GM23248 (cell line): ENCODE measurements at regions not wholly inside any gene's neighbourhood (a gene's known extent, or its start where the extent isn't known, plus 50 kb on each side); places are given as distances from the start of the nearest gene placed in this dataset.

Experiments
- DNase-seq: peaks from one replicate; pipeline ENCODE4 v3.0.0-alpha.2; 2015
- H2AFZ ChIP-seq: fragments of 200-600 bp; sonication (generic); 2 replicates; pipeline ENCODE4 v1.6.1; 2016; ENCODE audit warnings: antibody characterized with exemption
- H3F3A ChIP-seq: fragments of 200-600 bp; sonication (generic); 2 replicates; pipeline ENCODE4 v1.6.1; 2016; ENCODE audit warnings: mild to moderate bottlenecking, antibody characterized with exemption, mixed run types; ENCODE audit not compliant: insufficient read depth
- H3K27ac ChIP-seq: fragments of 200-600 bp; sonication (generic); 2 replicates; pipeline ENCODE4 v1.5.1; 2016; ENCODE audit warnings: mild to moderate bottlenecking
- H3K27me3 ChIP-seq: fragments of 200-600 bp; sonication (generic); replicated peaks from 2 replicates; pipeline ENCODE4 v1.6.1; 2016; ENCODE audit warnings: mild to moderate bottlenecking; ENCODE audit not compliant: insufficient read depth
- H3K36me3 ChIP-seq: fragments of 200-600 bp; sonication (generic); 2 replicates; pipeline ENCODE4 v1.6.1; 2016; ENCODE audit warnings: low read depth, mild to moderate bottlenecking
- H3K4me1 ChIP-seq: fragments of 200-600 bp; sonication (generic); 2 replicates; pipeline ENCODE4 v1.6.1; 2016; ENCODE audit warnings: mild to moderate bottlenecking; ENCODE audit not compliant: insufficient read depth
- H3K4me2 ChIP-seq: fragments of 200-600 bp; sonication (generic); one replicate; pipeline ENCODE4 v1.6.1; 2016; ENCODE audit warnings: mild to moderate bottlenecking; ENCODE audit not compliant: unreplicated experiment
- H3K4me3 ChIP-seq: fragments of 200-600 bp; sonication (generic); 2 replicates; pipeline ENCODE4 v1.5.1; 2016; ENCODE audit warnings: mild to moderate bottlenecking
- H3K79me2 ChIP-seq: fragments of 200-600 bp; sonication (generic); 2 replicates; pipeline ENCODE4 v1.6.1; 2016; ENCODE audit warnings: mild to moderate bottlenecking; ENCODE audit not compliant: insufficient read depth
- H3K9ac ChIP-seq: fragments of 200-600 bp; sonication (generic); 2 replicates; pipeline ENCODE4 v1.6.1; 2016; ENCODE audit warnings: mild to moderate bottlenecking
- H3K9me2 ChIP-seq: fragments of 200-600 bp; sonication (generic); 2 replicates; pipeline ENCODE4 v1.6.1; 2016; ENCODE audit warnings: mixed run types, mild to moderate bottlenecking, moderate library complexity; ENCODE audit not compliant: insufficient read depth
- H3K9me3 ChIP-seq: fragments of 200-600 bp; sonication (generic); one replicate; pipeline ENCODE4 v1.6.1; 2017; ENCODE audit warnings: low read depth
- H4K20me1 ChIP-seq: fragments of 200-600 bp; sonication (generic); 2 replicates; pipeline ENCODE4 v1.6.0; 2016; ENCODE audit not compliant: insufficient read depth
- EZH2 ChIP-seq: fragments of 200-600 bp; sonication (generic); IDR thresholded peaks from 2 replicates; pipeline ENCODE4 v1.6.1; 2018; ENCODE audit warnings: antibody characterized with exemption, mild to moderate bottlenecking; ENCODE audit not compliant: insufficient read depth, poor library complexity, severe bottlenecking
- EZH2phosphoT487 ChIP-seq: fragments of 200-600 bp; sonication (generic); IDR thresholded peaks from 2 replicates; pipeline ENCODE4 v1.6.1; 2018; ENCODE audit warnings: antibody characterized with exemption, moderate library complexity, mild to moderate bottlenecking, low read depth; ENCODE audit not compliant: insufficient read depth
- WGBS, 2 experiments: methylation state at CpG; one replicate each; pipeline ENCODE4 v1.1.6; 2015 to 2017; ENCODE audit warnings: low lambda C conversion rate in 2 of 2, low coverage in 1 of 2; ENCODE audit errors: missing lambda C conversion rate in 2 of 2; 5-methylcytosine and 5-hydroxymethylcytosine counted together
- in situ Hi-C: fragments of 300-500 bp; cut with MboI; formaldehyde crosslinking; loops from 2 replicates; pipeline ENCODE4 v1.15.0; 2020

DNA sequence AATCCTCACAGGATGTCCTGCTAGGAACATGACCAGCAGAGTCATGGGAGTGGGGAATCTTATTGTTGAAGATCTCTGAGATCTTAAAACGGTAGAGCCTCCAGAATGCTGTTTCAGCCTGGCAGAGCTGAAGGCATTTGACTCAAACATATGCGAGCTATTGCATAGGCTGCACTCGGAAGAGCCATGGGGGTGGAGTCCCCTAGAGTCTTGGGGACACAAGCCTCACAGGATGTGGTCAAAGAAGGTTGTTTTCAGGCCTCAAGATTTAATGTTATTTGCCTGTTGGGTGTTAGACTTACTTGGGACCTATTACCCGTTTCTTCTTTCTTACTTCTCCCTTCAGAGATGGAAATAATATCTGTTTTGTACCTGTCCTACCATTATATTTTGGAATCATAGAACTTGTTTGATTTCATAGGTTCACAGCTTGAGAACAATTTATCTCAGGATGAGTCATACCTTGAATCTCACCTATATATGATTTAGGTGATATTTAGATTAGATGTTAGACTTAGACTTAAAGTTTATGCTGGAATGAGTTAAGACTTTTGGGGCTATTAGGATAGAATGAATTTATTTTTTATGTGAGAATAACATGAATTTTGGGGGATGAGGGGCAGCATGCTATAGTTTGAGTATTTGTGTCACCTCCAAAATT, 172.2 kb upstream of the ATP2B1 start:
- Histone ChIP-seq H3K79me2 (no peaks in the 10 kb centered on the region), H3K4me2 (no peak overlapping the region), H3K9me3 (no peaks in the 10 kb centered on the region), H3K9ac (no peak overlapping the region), H4K20me1 (no peaks in the 10 kb centered on the region), H3K9me2 (no peaks in the 10 kb centered on the region), H3K27me3 (no peaks in the 10 kb centered on the region), H2AFZ (no peak overlapping the region), H3K4me3 (no peak overlapping the region), H3K36me3 (no peaks in the 10 kb centered on the region), H3K4me1 (no peaks in the 10 kb centered on the region), H3K27ac (no peak overlapping the region), H3F3A (no peaks in the 10 kb centered on the region)
- DNase-seq = no peak
- 89 to 90% methylated on average over 4 of the region's 4 CpGs for WGBS, 2 experiments
- in situ Hi-C loops = no loop called here
- TF ChIP-seq EZH2phosphoT487 (no peak), EZH2 (no peak)

GRCh38 chr12:89879766-89880165, 171.1 kb upstream of the ATP2B1 start:
- WGBS, 2 experiments = 100% methylated on average over 1 of the region's 1 CpG
- Histone ChIP-seq H3F3A (no peaks in the 10 kb centered on the region), H3K79me2 (no peaks in the 10 kb centered on the region)

DNA sequence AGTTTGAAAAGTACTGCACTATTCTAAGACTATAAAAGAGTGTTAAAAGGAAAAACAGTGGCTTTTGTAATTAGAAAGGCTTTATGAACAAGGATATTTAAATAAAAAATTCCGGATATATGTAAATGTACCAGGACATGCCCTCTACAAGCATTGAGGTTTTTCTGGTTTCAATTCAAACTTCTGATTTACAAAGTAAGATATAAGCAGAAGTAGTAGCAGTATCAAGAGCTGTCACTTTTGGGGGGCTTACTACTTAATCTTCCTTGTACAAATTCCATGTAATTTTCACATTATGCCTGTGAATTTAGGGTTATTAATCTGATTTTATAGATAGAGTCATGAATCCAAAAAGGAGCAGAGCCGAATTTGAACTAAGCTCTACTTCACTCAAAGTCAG, 170.3 kb upstream of the ATP2B1 start:
- H2AFZ ChIP-seq = no peak overlapping the region

More at GRCh38 chr12:89879766-89880165, 171.1 kb upstream of the ATP2B1 start:
- Histone ChIP-seq H3K4me2 (no peak overlapping the region), H3K27ac (no peak overlapping the region), H3K9me3 (no peaks in the 10 kb centered on the region), H3K4me3 (no peak overlapping the region), H2AFZ (no peak overlapping the region), H3K9me2 (no peaks in the 10 kb centered on the region), H3K27me3 (no peaks in the 10 kb centered on the region), H3K9ac (no peak overlapping the region), H4K20me1 (no peaks in the 10 kb centered on the region), H3K4me1 (no peaks in the 10 kb centered on the region), H3K36me3 (no peaks in the 10 kb centered on the region)
- in situ Hi-C loops = no loop called here
- TF ChIP-seq EZH2phosphoT487 (no peak), EZH2 (no peak)
- DNase-seq = no peak

DNA sequence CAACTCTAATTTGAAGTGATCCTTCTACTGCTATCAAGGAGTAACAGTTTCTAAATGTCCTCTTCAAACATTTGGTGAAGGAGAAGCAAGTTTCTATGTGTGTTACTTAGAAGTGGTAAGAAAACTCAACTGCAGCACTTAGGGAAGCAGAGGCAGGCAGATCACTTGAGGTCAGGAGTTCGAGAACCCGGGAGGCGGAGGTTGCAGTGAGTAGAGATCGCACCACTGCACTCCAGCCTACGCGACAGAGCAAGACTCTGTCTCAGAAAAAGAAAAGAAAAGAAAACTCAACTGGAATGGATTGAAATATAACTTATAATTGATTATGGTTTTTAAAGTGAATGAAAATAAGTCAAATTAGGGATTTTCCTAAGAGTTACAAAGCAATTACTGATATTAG, 169.7 kb upstream of the ATP2B1 start:
- no peaks in the 10 kb centered on the region for H4K20me1 ChIP-seq
- H3K36me3 ChIP-seq = no peaks in the 10 kb centered on the region
- no peaks in the 10 kb centered on the region for H3K9me3 ChIP-seq
- no peak overlapping the region for H2AFZ ChIP-seq
- H3K4me3 ChIP-seq = no peak overlapping the region
- H3K9me2 ChIP-seq = no peaks in the 10 kb centered on the region
- no peak overlapping the region for H3K9ac ChIP-seq
- H3K79me2 ChIP-seq = no peaks in the 10 kb centered on the region
- H3K4me1 ChIP-seq = no peaks in the 10 kb centered on the region
- no peaks in the 10 kb centered on the region for H3K27me3 ChIP-seq
- no peak overlapping the region for H3K4me2 ChIP-seq
- no peak for DNase-seq
- WGBS, 2 experiments = 96 to 98% methylated on average over 6 of the region's 6 CpGs
- TF ChIP-seq EZH2 = no peak
- no peak for TF ChIP-seq EZH2phosphoT487
- H3K27ac ChIP-seq = no peak overlapping the region
- no peaks in the 10 kb centered on the region for H3F3A ChIP-seq
- in situ Hi-C loops = no loop called here

More for the DNA sequence above, 170.3 kb upstream of the ATP2B1 start:
- no peaks in the 10 kb centered on the region for H3K79me2 ChIP-seq
- H3K4me1 ChIP-seq = no peaks in the 10 kb centered on the region
- no peak for DNase-seq
- no peak overlapping the region for H3K4me3 ChIP-seq
- H3K9ac ChIP-seq = no peak overlapping the region
- no peak overlapping the region for H3K27ac ChIP-seq
- no peaks in the 10 kb centered on the region for H3K9me2 ChIP-seq
- TF ChIP-seq EZH2phosphoT487 (no peak), EZH2 (no peak)
- in situ Hi-C loops = no loop called here
- H3K4me2 ChIP-seq = no peak overlapping the region
- H3K36me3 ChIP-seq = no peaks in the 10 kb centered on the region
- H4K20me1 ChIP-seq = no peaks in the 10 kb centered on the region
- 83 to 84% methylated on average over 2 of the region's 2 CpGs for WGBS, 2 experiments
- no peaks in the 10 kb centered on the region for H3F3A ChIP-seq
- H3K9me3 ChIP-seq = no peaks in the 10 kb centered on the region
- H3K27me3 ChIP-seq = no peaks in the 10 kb centered on the region

- no peak overlapping the region for H3K27ac ChIP-seq
- H3F3A ChIP-seq = no peaks in the 10 kb centered on the region
- H3K4me2 ChIP-seq = no peak overlapping the region
- no peaks in the 10 kb centered on the region for H3K79me2 ChIP-seq
- no peaks in the 10 kb centered on the region for H3K4me1 ChIP-seq
- TF ChIP-seq EZH2phosphoT487 (no peak), EZH2 (no peak)
- DNase-seq = no peak
- no peak overlapping the region for H3K4me3 ChIP-seq
- 94 to 99% methylated on average over 3 of the region's 3 CpGs for WGBS, 2 experiments
- H3K9ac ChIP-seq = no peak overlapping the region
- no peak overlapping the region for H2AFZ ChIP-seq
- no peaks in the 10 kb centered on the region for H3K9me2 ChIP-seq
- in situ Hi-C loops = no loop called here
- no peaks in the 10 kb centered on the region for H3K9me3 ChIP-seq
- no peaks in the 10 kb centered on the region for H3K27me3 ChIP-seq
- no peaks in the 10 kb centered on the region for H3K36me3 ChIP-seq
- no peaks in the 10 kb centered on the region for H4K20me1 ChIP-seq
These were observed 169.0 kb upstream of the ATP2B1 start for GRCh38 chr12:89877671-89878070.
